Astrocyte (in vitro differentiated cells and primary cell): ENCODE measurements at regions not wholly inside any gene's neighbourhood (a gene's known extent, or its start where the extent isn't known, plus 50 kb on each side); places are given as distances from the start of the nearest gene placed in this dataset.
"Not testable (repeated sequence)": the region's sequence is repeated elsewhere in the genome, so short reads cannot be mapped to it uniquely, and the experiment has no call there.

ENCODE experiments used
- DNase-seq: peaks from one replicate; pipeline ENCODE4 v3.0.0-alpha.2; 2010; ENCODE audit warnings: low read depth
- FAIRE-seq: peaks from 2 replicates; lab custom pipeline; 2011; peaks lifted over from hg19 to GRCh38; lab: Jason Lieb, UNC
- H2AFZ ChIP-seq: 2 replicates; pipeline ENCODE4 v1.6.0; 2012; ENCODE audit warnings: low read depth, low read length, inconsistent platforms
- H3K27ac ChIP-seq: 2 replicates; pipeline ENCODE4 v1.5.1; 2011; ENCODE audit warnings: low read depth, low read length, inconsistent platforms
- H3K27me3 ChIP-seq: 2 replicates; pipeline ENCODE4 v1.6.0; 2011; ENCODE audit warnings: low read length, inconsistent platforms; ENCODE audit not compliant: insufficient read depth
- H3K36me3 ChIP-seq: 2 replicates; pipeline ENCODE4 v1.5.1; 2011; ENCODE audit warnings: low read length, inconsistent platforms; ENCODE audit not compliant: insufficient read depth
- H3K4me1 ChIP-seq: 2 replicates; pipeline ENCODE4 v1.5.1; 2011; ENCODE audit warnings: low read length, inconsistent platforms; ENCODE audit not compliant: insufficient read depth
- H3K4me2 ChIP-seq: 2 replicates; pipeline ENCODE4 v1.6.0; 2012; ENCODE audit warnings: low read length, inconsistent platforms
- H3K4me3 ChIP-seq: 2 replicates; pipeline ENCODE4 v1.5.1; 2011; ENCODE audit warnings: low read depth, mild to moderate bottlenecking, low read length, inconsistent platforms; ENCODE audit not compliant: insufficient read depth
- H3K79me2 ChIP-seq: 2 replicates; pipeline ENCODE4 v1.6.0; 2012; ENCODE audit warnings: mild to moderate bottlenecking, low read length, inconsistent platforms; ENCODE audit not compliant: insufficient read depth
- H3K9ac ChIP-seq: 2 replicates; pipeline ENCODE4 v1.6.0; 2012; ENCODE audit warnings: mild to moderate bottlenecking, low read length, inconsistent platforms
- H3K9me3 ChIP-seq: 2 replicates; pipeline ENCODE4 v1.5.1; 2012; ENCODE audit warnings: low read depth, mild to moderate bottlenecking, low read length, inconsistent platforms; ENCODE audit not compliant: insufficient read depth
- H4K20me1 ChIP-seq: 2 replicates; pipeline ENCODE4 v1.6.0; 2012; ENCODE audit warnings: low read length, inconsistent platforms; ENCODE audit not compliant: insufficient read depth
- H3K27ac Mint-ChIP-seq: one replicate; pipeline ENCODE4 v1.8.0; 2021; ENCODE audit warnings: mild to moderate bottlenecking, mixed read lengths; ENCODE audit not compliant: unreplicated experiment
- H3K27me3 Mint-ChIP-seq: one replicate; pipeline ENCODE4 v1.8.0; 2021; ENCODE audit warnings: low read depth, mixed read lengths; ENCODE audit not compliant: unreplicated experiment
- H3K36me3 Mint-ChIP-seq: one replicate; pipeline ENCODE4 v1.8.0; 2021; ENCODE audit warnings: low read depth, mixed read lengths; ENCODE audit not compliant: unreplicated experiment
- H3K4me1 Mint-ChIP-seq: one replicate; pipeline ENCODE4 v1.8.0; 2021; ENCODE audit warnings: low read depth, mixed read lengths; ENCODE audit not compliant: unreplicated experiment
- H3K4me3 Mint-ChIP-seq: one replicate; pipeline ENCODE4 v1.8.0; 2021; ENCODE audit warnings: mild to moderate bottlenecking, moderate library complexity, mixed read lengths; ENCODE audit not compliant: unreplicated experiment
- H3K9me3 Mint-ChIP-seq: one replicate; pipeline ENCODE4 v1.8.0; 2021; ENCODE audit warnings: mild to moderate bottlenecking, mixed read lengths; ENCODE audit not compliant: unreplicated experiment
- EZH2 ChIP-seq: IDR thresholded peaks from 2 replicates; pipeline ENCODE4 v1.6.1; 2012; ENCODE audit warnings: mild to moderate bottlenecking, low read length, inconsistent platforms; ENCODE audit not compliant: insufficient read depth
- TF ChIP-seq, protein P1 (sequence below): IDR thresholded peaks from 2 replicates; pipeline ENCODE4 v1.5.1; 2011; ENCODE audit warnings: low read depth, mild to moderate bottlenecking, inconsistent platforms, low read length, moderate library complexity; ENCODE audit not compliant: insufficient read depth

DNA sequence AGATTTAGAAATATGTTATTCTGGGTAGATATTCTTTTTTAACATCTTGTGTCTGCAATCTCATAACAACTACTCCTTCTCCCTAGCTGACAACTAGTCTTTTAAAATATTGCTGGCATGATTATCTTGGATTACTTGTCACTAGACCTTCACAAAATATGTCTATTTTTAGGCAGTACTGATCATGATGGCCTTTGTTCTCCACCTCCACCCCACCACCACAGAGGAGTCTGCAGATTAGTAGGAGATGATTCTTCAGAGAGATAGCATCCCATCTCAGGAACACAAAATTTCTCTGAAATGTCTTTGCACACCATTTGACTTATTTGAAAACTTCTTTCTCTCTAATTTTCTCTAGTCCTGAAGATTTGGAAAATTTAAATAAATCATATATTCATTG, 338.1 kb upstream of the SPHKAP start:
- H3K27me3 ChIP-seq = no peaks in the 10 kb centered on the region
- FAIRE-seq (no peak), DNase-seq (no peak)
- no peaks in the 10 kb centered on the region for H3K36me3 ChIP-seq
- H3K9me3 ChIP-seq = no peaks in the 10 kb centered on the region
- H3K4me3 ChIP-seq = no peak overlapping the region
- no peak overlapping the region for H3K27ac Mint-ChIP-seq
- H3K9me3 Mint-ChIP-seq = peaks cover 3% of the 10 kb centered on the region
- H2AFZ ChIP-seq = no peak overlapping the region
- H3K4me1 Mint-ChIP-seq = no peaks in the 10 kb centered on the region
- H3K27ac ChIP-seq = no peak overlapping the region
- H3K4me2 ChIP-seq = no peak overlapping the region
- H3K9ac ChIP-seq = no peak overlapping the region
- H4K20me1 ChIP-seq = no peaks in the 10 kb centered on the region
- no peaks in the 10 kb centered on the region for H3K27me3 Mint-ChIP-seq
- H3K36me3 Mint-ChIP-seq = no peaks in the 10 kb centered on the region
- no peaks in the 10 kb centered on the region for H3K79me2 ChIP-seq
- TF ChIP-seq, protein P1, sequence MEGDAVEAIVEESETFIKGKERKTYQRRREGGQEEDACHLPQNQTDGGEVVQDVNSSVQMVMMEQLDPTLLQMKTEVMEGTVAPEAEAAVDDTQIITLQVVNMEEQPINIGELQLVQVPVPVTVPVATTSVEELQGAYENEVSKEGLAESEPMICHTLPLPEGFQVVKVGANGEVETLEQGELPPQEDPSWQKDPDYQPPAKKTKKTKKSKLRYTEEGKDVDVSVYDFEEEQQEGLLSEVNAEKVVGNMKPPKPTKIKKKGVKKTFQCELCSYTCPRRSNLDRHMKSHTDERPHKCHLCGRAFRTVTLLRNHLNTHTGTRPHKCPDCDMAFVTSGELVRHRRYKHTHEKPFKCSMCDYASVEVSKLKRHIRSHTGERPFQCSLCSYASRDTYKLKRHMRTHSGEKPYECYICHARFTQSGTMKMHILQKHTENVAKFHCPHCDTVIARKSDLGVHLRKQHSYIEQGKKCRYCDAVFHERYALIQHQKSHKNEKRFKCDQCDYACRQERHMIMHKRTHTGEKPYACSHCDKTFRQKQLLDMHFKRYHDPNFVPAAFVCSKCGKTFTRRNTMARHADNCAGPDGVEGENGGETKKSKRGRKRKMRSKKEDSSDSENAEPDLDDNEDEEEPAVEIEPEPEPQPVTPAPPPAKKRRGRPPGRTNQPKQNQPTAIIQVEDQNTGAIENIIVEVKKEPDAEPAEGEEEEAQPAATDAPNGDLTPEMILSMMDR = no peak
- TF ChIP-seq EZH2 = no peak
- H3K4me3 Mint-ChIP-seq = no peak overlapping the region
- H3K4me1 ChIP-seq = no peaks in the 10 kb centered on the region

GRCh38 chr2:228516019-228516418, 334.5 kb upstream of the SPHKAP start:
- no peaks in the 10 kb centered on the region for H3K27me3 Mint-ChIP-seq
- Histone ChIP-seq H3K27me3 (no peaks in the 10 kb centered on the region), H4K20me1 (no peaks in the 10 kb centered on the region), H3K9me3 (no peaks in the 10 kb centered on the region), H3K4me3 (no peak overlapping the region), H3K36me3 (no peaks in the 10 kb centered on the region), H3K27ac (no peak overlapping the region), H3K79me2 (no peaks in the 10 kb centered on the region), H3K9ac (no peak overlapping the region), H2AFZ (no peak overlapping the region), H3K4me1 (no peaks in the 10 kb centered on the region), H3K4me2 (no peak overlapping the region)
- TF ChIP-seq EZH2 = no peak
- TF ChIP-seq, protein P1 = no peak
- H3K4me3 Mint-ChIP-seq = no peak overlapping the region
- H3K4me1 Mint-ChIP-seq = no peaks in the 10 kb centered on the region
- H3K36me3 Mint-ChIP-seq = no peaks in the 10 kb centered on the region
- H3K9me3 Mint-ChIP-seq = peaks cover 3% of the 10 kb centered on the region
- FAIRE-seq (no peak), DNase-seq (no peak)
- H3K27ac Mint-ChIP-seq = no peak overlapping the region

GRCh38 chr2:228513480-228513879, 332.0 kb upstream of the SPHKAP start:
- not testable (repeated sequence) for H3K9me3 ChIP-seq, H3K27ac Mint-ChIP-seq, H2AFZ ChIP-seq, H3K9ac ChIP-seq, FAIRE-seq, DNase-seq, H3K27ac ChIP-seq, H3K27me3 ChIP-seq, H3K4me3 ChIP-seq, H3K4me1 ChIP-seq, H4K20me1 ChIP-seq, H3K79me2 ChIP-seq, H3K9me3 Mint-ChIP-seq, H3K4me2 ChIP-seq, H3K4me1 Mint-ChIP-seq, H3K36me3 ChIP-seq, H3K36me3 Mint-ChIP-seq, H3K4me3 Mint-ChIP-seq, H3K27me3 Mint-ChIP-seq
